ENCODE measurements at regions not wholly inside any gene's neighbourhood (a gene's known extent, or its start where the extent isn't known, plus 50 kb on each side); places are given as distances from the start of the nearest gene placed in this dataset.

DNA sequence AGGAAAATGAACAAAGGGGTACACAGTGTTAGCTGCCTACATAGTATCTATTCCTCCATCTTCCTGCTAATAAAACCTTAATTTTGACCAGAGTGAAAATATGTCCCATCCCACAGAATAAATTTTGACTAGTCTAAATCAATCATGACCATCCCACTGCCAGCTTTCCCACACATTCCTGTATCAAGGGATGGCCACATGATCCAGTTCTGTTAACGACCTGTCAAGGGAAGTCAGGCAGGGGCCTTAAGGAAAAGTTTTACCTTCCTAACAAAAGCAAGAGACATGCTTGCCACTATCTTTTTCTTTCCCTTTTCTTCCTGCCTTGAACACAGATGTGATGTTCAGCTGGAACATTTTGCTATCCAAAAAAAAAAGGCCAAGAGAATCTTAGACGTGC, 185.0 kb upstream of the CHAC2 start:
- TF ChIP-seq, protein P1, sequence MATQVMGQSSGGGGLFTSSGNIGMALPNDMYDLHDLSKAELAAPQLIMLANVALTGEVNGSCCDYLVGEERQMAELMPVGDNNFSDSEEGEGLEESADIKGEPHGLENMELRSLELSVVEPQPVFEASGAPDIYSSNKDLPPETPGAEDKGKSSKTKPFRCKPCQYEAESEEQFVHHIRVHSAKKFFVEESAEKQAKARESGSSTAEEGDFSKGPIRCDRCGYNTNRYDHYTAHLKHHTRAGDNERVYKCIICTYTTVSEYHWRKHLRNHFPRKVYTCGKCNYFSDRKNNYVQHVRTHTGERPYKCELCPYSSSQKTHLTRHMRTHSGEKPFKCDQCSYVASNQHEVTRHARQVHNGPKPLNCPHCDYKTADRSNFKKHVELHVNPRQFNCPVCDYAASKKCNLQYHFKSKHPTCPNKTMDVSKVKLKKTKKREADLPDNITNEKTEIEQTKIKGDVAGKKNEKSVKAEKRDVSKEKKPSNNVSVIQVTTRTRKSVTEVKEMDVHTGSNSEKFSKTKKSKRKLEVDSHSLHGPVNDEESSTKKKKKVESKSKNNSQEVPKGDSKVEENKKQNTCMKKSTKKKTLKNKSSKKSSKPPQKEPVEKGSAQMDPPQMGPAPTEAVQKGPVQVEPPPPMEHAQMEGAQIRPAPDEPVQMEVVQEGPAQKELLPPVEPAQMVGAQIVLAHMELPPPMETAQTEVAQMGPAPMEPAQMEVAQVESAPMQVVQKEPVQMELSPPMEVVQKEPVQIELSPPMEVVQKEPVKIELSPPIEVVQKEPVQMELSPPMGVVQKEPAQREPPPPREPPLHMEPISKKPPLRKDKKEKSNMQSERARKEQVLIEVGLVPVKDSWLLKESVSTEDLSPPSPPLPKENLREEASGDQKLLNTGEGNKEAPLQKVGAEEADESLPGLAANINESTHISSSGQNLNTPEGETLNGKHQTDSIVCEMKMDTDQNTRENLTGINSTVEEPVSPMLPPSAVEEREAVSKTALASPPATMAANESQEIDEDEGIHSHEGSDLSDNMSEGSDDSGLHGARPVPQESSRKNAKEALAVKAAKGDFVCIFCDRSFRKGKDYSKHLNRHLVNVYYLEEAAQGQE (IDR thresholded peaks at IDR 0.05; ENCODE audit: insufficient read depth in 1 of 2, low read depth in 2 of 2, low read length in 2 of 2), result no peak
- TF ChIP-seq SIN3A (IDR thresholded peaks at IDR 0.05; ENCODE audit: borderline replicate concordance, insufficient read depth, low read length), result no peak
- no peak for TF ChIP-seq POLR2AphosphoS5 (IDR thresholded peaks at IDR 0.05; ENCODE audit: low read depth, low read length)
- TF ChIP-seq TAF1 (IDR thresholded peaks at IDR 0.05; ENCODE audit: borderline replicate concordance, insufficient read depth, low read length), result no peak

Data from PFSK-1 (cell line).